Smooth muscle cell (in vitro differentiated cells): ENCODE measurements at regions not wholly inside any gene's neighbourhood (a gene's known extent, or its start where the extent isn't known, plus 50 kb on each side); places are given as distances from the start of the nearest gene placed in this dataset.

ENCODE experiments used
- DNase-seq: peaks from one replicate; lab custom pipeline; 2025; ENCODE audit not compliant: unreplicated experiment; lab: John Stamatoyannopoulos, UW
- H2AFZ ChIP-seq: fragments of 200-600 bp; sonication (generic); 2 replicates; pipeline ENCODE4 v1.6.0; 2016; ENCODE audit warnings: antibody characterized with exemption, low read depth, mild to moderate bottlenecking
- H3F3A ChIP-seq: fragments of 200-600 bp; sonication (generic); 2 replicates; pipeline ENCODE4 v1.6.0; 2017; ENCODE audit warnings: antibody characterized with exemption, low read depth
- H3K27ac ChIP-seq: fragments of 200-600 bp; sonication (generic); 2 replicates; pipeline ENCODE4 v1.5.1; 2016; ENCODE audit warnings: low read depth, mild to moderate bottlenecking
- H3K27me3 ChIP-seq: fragments of 200-600 bp; sonication (generic); 2 replicates; pipeline ENCODE4 v1.6.1; 2016; ENCODE audit warnings: low read depth, mild to moderate bottlenecking
- H3K36me3 ChIP-seq: fragments of 200-600 bp; sonication (generic); 2 replicates; pipeline ENCODE4 v1.5.1; 2016; ENCODE audit warnings: low read depth
- H3K4me1 ChIP-seq: fragments of 200-600 bp; sonication (generic); 2 replicates; pipeline ENCODE4 v1.5.1; 2016; ENCODE audit warnings: low read depth
- H3K4me2 ChIP-seq: fragments of 200-600 bp; sonication (generic); 2 replicates; pipeline ENCODE4 v1.6.0; 2016; ENCODE audit warnings: mild to moderate bottlenecking
- H3K4me3 ChIP-seq: fragments of 200-600 bp; sonication (generic); 2 replicates; pipeline ENCODE4 v1.5.1; 2016; ENCODE audit warnings: mild to moderate bottlenecking
- H3K79me2 ChIP-seq: fragments of 200-600 bp; sonication (generic); 2 replicates; pipeline ENCODE4 v1.6.0; 2016; ENCODE audit warnings: low read depth, mild to moderate bottlenecking
- H3K9ac ChIP-seq: fragments of 200-600 bp; sonication (generic); 2 replicates; pipeline ENCODE4 v1.6.0; 2016; ENCODE audit warnings: low read depth
- H3K9me3 ChIP-seq: fragments of 200-600 bp; sonication (generic); replicated peaks from 2 replicates; pipeline ENCODE4 v1.5.1; 2016; ENCODE audit warnings: low read depth
- H4K20me1 ChIP-seq: fragments of 200-600 bp; sonication (generic); 2 replicates; pipeline ENCODE4 v1.6.0; 2016; ENCODE audit warnings: low read depth
- CTCF ChIP-seq: fragments of 200-600 bp; sonication (generic); IDR thresholded peaks from 2 replicates; pipeline ENCODE4 v1.5.1; 2017; ENCODE audit warnings: borderline replicate concordance, mild to moderate bottlenecking, antibody characterized with exemption; ENCODE audit not compliant: insufficient read depth, poor library complexity, severe bottlenecking
- WGBS: methylation state at CpG from one replicate; pipeline ENCODE4 v1.1.7; 2016; ENCODE audit warnings: low lambda C conversion rate; 5-methylcytosine and 5-hydroxymethylcytosine counted together

DNA sequence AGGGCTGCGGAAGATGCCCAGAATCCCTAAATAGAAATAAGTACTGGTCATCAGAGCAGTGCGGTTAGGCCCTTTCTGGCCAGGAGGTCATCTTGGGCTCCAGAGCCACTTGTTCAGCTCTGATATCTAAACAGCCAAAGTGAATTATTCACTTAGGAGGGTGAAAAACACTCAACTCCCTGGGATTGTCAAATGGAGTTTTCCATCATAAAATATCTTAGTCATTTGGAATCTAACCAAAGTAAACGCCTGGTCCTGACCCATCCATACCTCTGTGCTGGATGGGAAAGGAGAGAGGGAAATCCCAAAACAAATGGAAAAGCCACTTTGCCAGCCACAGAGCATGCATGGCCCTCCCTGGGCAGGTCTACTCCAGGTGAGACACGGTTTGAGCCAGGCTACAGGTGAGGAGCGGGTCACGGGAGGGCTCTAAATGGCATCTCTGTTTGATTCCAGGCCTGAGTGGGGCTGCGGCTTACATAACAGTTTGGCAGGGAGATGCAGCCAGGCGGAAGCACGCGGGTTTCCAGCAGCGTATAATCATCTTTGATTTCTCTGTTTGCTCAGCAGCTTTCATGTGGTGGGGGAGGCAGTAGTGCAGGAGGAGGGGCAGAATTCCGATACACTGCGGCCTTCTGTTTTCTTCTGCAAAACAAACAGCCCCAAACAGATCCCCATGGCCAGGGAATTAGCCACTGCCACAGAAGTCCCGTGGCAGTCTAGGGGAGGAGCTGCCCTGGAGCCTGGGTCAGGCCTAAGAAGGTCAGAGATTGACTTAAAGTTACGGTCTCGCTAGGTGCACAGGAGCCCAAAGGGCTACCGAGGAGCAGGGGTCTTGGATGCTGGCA is 59.1 kb upstream of the ZNF648 start:
- H4K20me1 ChIP-seq, result no peaks in the 10 kb centered on the region
- H3K9me3 ChIP-seq, result no peaks in the 10 kb centered on the region
- no peak overlapping the region for H2AFZ ChIP-seq
- TF ChIP-seq CTCF, result no peak
- H3K4me3 ChIP-seq, result no peak overlapping the region
- no peak overlapping the region for H3K27ac ChIP-seq
- no peaks in the 10 kb centered on the region for H3K79me2 ChIP-seq
- H3K4me1 ChIP-seq, result no peaks in the 10 kb centered on the region
- H3F3A ChIP-seq, result no peaks in the 10 kb centered on the region
- no peaks in the 10 kb centered on the region for H3K36me3 ChIP-seq
- no peaks in the 10 kb centered on the region for H3K27me3 ChIP-seq
- no peak overlapping the region for H3K9ac ChIP-seq
- H3K4me2 ChIP-seq, result no peak overlapping the region
- DNase-seq, result no peak
- 89% methylated on average over 17 of the region's 17 CpGs for WGBS

GRCh38 chr1:182119631-182120030 is 58.1 kb upstream of the ZNF648 start:
- no peak overlapping the region for H3K27ac ChIP-seq
- H3K4me2 ChIP-seq, result no peak overlapping the region
- H3K4me3 ChIP-seq, result no peak overlapping the region
- 72% methylated on average over 7 of the region's 7 CpGs for WGBS
- no peaks in the 10 kb centered on the region for H3K9me3 ChIP-seq
- no peak overlapping the region for H2AFZ ChIP-seq
- no peaks in the 10 kb centered on the region for H3K79me2 ChIP-seq
- TF ChIP-seq CTCF, result no peak
- no peak overlapping the region for H3K9ac ChIP-seq
- H3K27me3 ChIP-seq, result no peaks in the 10 kb centered on the region
- no peak for DNase-seq
- H3F3A ChIP-seq, result no peaks in the 10 kb centered on the region
- no peaks in the 10 kb centered on the region for H3K4me1 ChIP-seq
- no peaks in the 10 kb centered on the region for H4K20me1 ChIP-seq
- H3K36me3 ChIP-seq, result no peaks in the 10 kb centered on the region

GRCh38 chr1:182118851-182119250 is 57.3 kb upstream of the ZNF648 start:
- no peaks in the 10 kb centered on the region for H3K79me2 ChIP-seq
- H3K9me3 ChIP-seq, result no peaks in the 10 kb centered on the region
- H3K4me1 ChIP-seq, result no peaks in the 10 kb centered on the region
- H2AFZ ChIP-seq, result no peak overlapping the region
- no peak overlapping the region for H3K9ac ChIP-seq
- no peak overlapping the region for H3K27ac ChIP-seq
- no peak overlapping the region for H3K4me3 ChIP-seq
- no peaks in the 10 kb centered on the region for H3K36me3 ChIP-seq
- no peak for TF ChIP-seq CTCF
- no peaks in the 10 kb centered on the region for H3K27me3 ChIP-seq
- DNase-seq, result no peak
- no peak overlapping the region for H3K4me2 ChIP-seq
- no peaks in the 10 kb centered on the region for H3F3A ChIP-seq
- H4K20me1 ChIP-seq, result no peaks in the 10 kb centered on the region

DNA sequence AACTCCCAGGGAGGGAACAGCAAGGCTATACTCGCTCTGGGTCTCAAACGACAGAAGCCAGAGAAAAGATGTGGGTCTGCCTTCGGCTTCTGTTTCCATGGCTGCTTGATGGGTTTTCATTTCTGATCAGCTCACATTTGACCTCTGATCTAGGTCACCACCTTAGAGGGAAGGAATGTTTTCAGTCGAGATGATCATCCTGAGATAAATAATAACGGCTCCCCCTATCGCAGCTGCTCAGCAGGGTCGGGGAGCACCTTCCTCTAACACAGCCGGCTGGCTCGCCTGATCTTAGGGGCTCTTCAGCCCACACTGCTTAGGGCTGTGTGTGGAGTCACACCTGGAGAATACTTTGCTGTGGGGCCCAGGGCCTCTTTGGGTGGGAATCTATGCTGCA is 53.1 kb upstream of the ZNF648 start:
- WGBS, result 80% methylated on average over 9 of the region's 9 CpGs
- Histone ChIP-seq H3K4me2 (no peak overlapping the region), H3K27me3 (no peaks in the 10 kb centered on the region), H3F3A (no peaks in the 10 kb centered on the region), H4K20me1 (no peaks in the 10 kb centered on the region), H3K9me3 (no peaks in the 10 kb centered on the region), H2AFZ (no peak overlapping the region), H3K4me3 (no peak overlapping the region), H3K4me1 (no peaks in the 10 kb centered on the region), H3K9ac (no peak overlapping the region), H3K27ac (no peak overlapping the region), H3K79me2 (no peaks in the 10 kb centered on the region), H3K36me3 (no peaks in the 10 kb centered on the region)
- no peak for TF ChIP-seq CTCF
- no peak for DNase-seq
